ENCODE measurements at regions not wholly inside any gene's neighbourhood (a gene's known extent, or its start where the extent isn't known, plus 50 kb on each side); places are given as distances from the start of the nearest gene placed in this dataset.

DNA sequence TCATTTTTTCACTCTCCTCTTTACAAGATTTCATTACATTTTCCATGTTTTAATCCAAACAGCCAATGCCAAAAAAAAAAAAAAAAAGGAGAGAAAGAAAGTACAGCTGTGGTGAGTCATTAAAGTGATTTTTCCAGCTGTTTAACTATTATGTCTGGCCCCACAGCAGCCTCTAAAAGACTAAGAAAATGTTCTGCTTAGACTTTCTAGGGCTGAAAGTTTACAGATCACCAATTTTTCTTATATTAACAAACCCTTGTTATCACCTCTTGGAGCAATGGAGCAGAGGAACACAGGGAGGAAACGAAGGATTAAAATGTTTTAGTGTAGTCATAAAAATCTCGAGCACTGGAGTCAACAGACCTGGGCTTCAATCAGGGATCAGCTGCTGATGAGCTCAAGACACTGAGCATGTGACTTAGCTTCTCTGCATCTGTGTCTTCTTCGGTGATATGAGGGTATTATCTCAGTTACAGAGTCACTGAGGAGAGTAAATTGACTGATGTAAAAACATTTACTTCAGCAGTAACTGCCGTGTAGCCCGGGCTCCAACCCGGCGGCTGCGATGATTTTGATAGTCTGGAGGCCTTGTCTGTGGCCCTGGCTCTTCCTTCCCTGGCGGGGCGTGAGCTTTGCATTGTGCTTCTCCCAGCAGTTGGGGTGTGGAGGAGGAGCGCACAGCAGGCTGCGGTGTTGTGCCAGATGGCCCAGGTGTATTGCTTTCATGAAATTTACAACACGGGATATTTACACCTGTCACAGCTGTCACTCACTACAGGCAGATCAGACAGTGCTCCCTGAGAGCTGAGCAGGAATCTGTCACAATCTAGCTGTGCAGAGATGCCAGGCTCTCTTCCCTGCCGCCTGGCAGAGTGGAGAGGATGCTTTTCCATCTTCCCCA, 298.3 kb upstream of the FZD8 start:
- TF ChIP-seq CTCF (IDR thresholded peaks at IDR 0.05; ENCODE audit: insufficient read depth, low read depth, low read length) (no peak), EZH2 (IDR thresholded peaks at IDR 0.05; ENCODE audit: insufficient read depth, low read length) (no peak)

Measured in astrocyte (in vitro differentiated cells and primary cell).